SK-N-SH treated with all-trans-retinoic acid at 6 μM for 48 hours (cell line): ENCODE measurements at regions not wholly inside any gene's neighbourhood (a gene's known extent, or its start where the extent isn't known, plus 50 kb on each side); places are given as distances from the start of the nearest gene placed in this dataset.

Experiments
- ARNTL ChIP-seq: fragments of 450-650 bp; formaldehyde crosslinking; IDR thresholded peaks from 2 replicates; pipeline ENCODE4 v1.5.0; 2020; ENCODE audit warnings: low read depth, mild to moderate bottlenecking, moderate library complexity, borderline replicate concordance
- RARB ChIP-seq: fragments of 250-450 bp; sonication (Bioruptor Pico); IDR thresholded peaks from 2 replicates; pipeline ENCODE4 v1.8.0; 2021; ENCODE audit warnings: mild to moderate bottlenecking, moderate library complexity
- ZFP3 ChIP-seq: fragments of 250-450 bp; sonication (Bioruptor Pico); IDR thresholded peaks from 2 replicates; pipeline ENCODE4 v1.5.0; 2020; ENCODE audit warnings: mild to moderate bottlenecking, moderate library complexity
- ZNF70 ChIP-seq: fragments of 450-650 bp; formaldehyde crosslinking; IDR thresholded peaks from 2 replicates; pipeline ENCODE4 v1.5.0; 2020; ENCODE audit warnings: mild to moderate bottlenecking, moderate library complexity
- ZNF8 ChIP-seq: fragments of 450-650 bp; formaldehyde crosslinking; IDR thresholded peaks from 2 replicates; pipeline ENCODE4 v1.5.0; 2020; ENCODE audit warnings: mild to moderate bottlenecking, moderate library complexity
- TF ChIP-seq, protein P1 (sequence below): fragments of 250-450 bp; sonication (Bioruptor Pico); IDR thresholded peaks from 2 replicates; pipeline ENCODE4 v1.5.1; 2020; ENCODE audit warnings: low read depth, mild to moderate bottlenecking, moderate library complexity
- TF ChIP-seq, protein P2 (sequence below): fragments of 250-450 bp; sonication (Bioruptor Pico); IDR thresholded peaks from 2 replicates; pipeline ENCODE4 v1.8.0; 2020; ENCODE audit warnings: mild to moderate bottlenecking, moderate library complexity, borderline replicate concordance
- TF ChIP-seq, protein P3 (sequence below): fragments of 250-450 bp; sonication (Bioruptor Pico); IDR thresholded peaks from 2 replicates; pipeline ENCODE4 v1.8.0; 2021; ENCODE audit warnings: low read depth, mild to moderate bottlenecking, moderate library complexity, borderline replicate concordance

DNA sequence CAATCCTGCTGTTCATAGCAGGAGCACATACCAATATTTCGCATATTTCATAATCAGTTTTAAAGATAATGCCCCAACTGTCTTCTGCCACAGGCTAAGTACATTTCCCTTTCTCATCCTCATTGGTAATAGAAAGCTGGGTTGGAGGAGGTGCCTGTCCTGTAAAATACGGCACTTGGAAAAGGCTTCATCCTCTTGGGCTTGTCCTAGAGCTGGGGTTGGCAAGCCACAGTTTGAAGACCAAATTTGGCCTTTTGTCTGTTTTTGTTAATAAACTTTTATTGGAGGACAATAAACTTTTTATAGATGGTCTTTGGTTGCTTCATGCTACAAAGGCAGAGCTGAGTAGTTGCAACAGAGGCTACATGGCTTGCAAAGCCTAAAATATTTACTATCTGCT is 997.8 kb upstream of the CDH18 start:
- TF ChIP-seq ZNF8 (no peak), ARNTL (CRISPR knock-in tag) (no peak), ZFP3 (CRISPR knock-in tag) (no peak), ZNF70 (CRISPR knock-in tag) (no peak), RARB (no peak)
- TF ChIP-seq, protein P1, sequence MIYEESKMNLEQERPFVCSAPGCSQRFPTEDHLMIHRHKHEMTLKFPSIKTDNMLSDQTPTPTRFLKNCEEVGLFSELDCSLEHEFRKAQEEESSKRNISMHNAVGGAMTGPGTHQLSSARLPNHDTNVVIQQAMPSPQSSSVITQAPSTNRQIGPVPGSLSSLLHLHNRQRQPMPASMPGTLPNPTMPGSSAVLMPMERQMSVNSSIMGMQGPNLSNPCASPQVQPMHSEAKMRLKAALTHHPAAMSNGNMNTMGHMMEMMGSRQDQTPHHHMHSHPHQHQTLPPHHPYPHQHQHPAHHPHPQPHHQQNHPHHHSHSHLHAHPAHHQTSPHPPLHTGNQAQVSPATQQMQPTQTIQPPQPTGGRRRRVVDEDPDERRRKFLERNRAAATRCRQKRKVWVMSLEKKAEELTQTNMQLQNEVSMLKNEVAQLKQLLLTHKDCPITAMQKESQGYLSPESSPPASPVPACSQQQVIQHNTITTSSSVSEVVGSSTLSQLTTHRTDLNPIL: no peak
- TF ChIP-seq, protein P2, sequence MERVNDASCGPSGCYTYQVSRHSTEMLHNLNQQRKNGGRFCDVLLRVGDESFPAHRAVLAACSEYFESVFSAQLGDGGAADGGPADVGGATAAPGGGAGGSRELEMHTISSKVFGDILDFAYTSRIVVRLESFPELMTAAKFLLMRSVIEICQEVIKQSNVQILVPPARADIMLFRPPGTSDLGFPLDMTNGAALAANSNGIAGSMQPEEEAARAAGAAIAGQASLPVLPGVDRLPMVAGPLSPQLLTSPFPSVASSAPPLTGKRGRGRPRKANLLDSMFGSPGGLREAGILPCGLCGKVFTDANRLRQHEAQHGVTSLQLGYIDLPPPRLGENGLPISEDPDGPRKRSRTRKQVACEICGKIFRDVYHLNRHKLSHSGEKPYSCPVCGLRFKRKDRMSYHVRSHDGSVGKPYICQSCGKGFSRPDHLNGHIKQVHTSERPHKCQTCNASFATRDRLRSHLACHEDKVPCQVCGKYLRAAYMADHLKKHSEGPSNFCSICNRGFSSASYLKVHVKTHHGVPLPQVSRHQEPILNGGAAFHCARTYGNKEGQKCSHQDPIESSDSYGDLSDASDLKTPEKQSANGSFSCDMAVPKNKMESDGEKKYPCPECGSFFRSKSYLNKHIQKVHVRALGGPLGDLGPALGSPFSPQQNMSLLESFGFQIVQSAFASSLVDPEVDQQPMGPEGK (CRISPR knock-in tag): no peak
- TF ChIP-seq, protein P3, sequence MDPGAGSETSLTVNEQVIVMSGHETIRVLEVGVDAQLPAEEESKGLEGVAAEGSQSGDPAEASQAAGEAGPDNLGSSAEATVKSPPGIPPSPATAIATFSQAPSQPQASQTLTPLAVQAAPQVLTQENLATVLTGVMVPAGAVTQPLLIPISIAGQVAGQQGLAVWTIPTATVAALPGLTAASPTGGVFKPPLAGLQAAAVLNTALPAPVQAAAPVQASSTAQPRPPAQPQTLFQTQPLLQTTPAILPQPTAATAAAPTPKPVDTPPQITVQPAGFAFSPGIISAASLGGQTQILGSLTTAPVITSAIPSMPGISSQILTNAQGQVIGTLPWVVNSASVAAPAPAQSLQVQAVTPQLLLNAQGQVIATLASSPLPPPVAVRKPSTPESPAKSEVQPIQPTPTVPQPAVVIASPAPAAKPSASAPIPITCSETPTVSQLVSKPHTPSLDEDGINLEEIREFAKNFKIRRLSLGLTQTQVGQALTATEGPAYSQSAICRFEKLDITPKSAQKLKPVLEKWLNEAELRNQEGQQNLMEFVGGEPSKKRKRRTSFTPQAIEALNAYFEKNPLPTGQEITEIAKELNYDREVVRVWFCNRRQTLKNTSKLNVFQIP (CRISPR knock-in tag): no peak
